Activated CD4-positive, alpha-beta memory T cell treated with anti-CD3 and anti-CD28 coated beads for 36 hours (primary cell): ENCODE measurements at regions not wholly inside any gene's neighbourhood (a gene's known extent, or its start where the extent isn't known, plus 50 kb on each side); places are given as distances from the start of the nearest gene placed in this dataset.

Experiments used
- CTCF ChIA-PET: fragments of 350-600 bp; sonication (Branson Sonifier 250); formaldehyde crosslinking; loops from one replicate; lab custom pipeline; 2021; ENCODE audit warnings: antibody characterized with exemption, inconsistent platforms; lab: Charles Lee
- POLR2A ChIA-PET: fragments of 350-600 bp; sonication (Branson Sonifier 250); formaldehyde crosslinking; loops from one replicate; lab custom pipeline; 2021; ENCODE audit warnings: antibody characterized with exemption; lab: Charles Lee
- DNase-seq: peaks from one replicate; pipeline ENCODE4 v3.0.0-alpha.2; 2020
- H3K27ac Mint-ChIP-seq: one replicate; pipeline ENCODE4 v1.8.0; 2021; ENCODE audit warnings: mixed read lengths
- H3K27me3 Mint-ChIP-seq: one replicate; pipeline ENCODE4 v1.8.0; 2021; ENCODE audit warnings: mixed read lengths
- H3K36me3 Mint-ChIP-seq: one replicate; pipeline ENCODE4 v1.8.0; 2021; ENCODE audit warnings: mixed read lengths
- H3K4me1 Mint-ChIP-seq: one replicate; pipeline ENCODE4 v1.8.0; 2021; ENCODE audit warnings: low read depth, mixed read lengths
- H3K4me3 Mint-ChIP-seq: one replicate; pipeline ENCODE4 v1.8.0; 2021; ENCODE audit warnings: mild to moderate bottlenecking, mixed read lengths
- H3K9me3 Mint-ChIP-seq: one replicate; pipeline ENCODE4 v1.8.0; 2021; ENCODE audit warnings: mixed read lengths
- intact Hi-C: fragments of 100-400 bp; cut with micrococcal nuclease; formaldehyde crosslinking; loops from one replicate; pipeline ENCODE4 v1.15.1; 2023

- Mint-ChIP-seq H3K4me3 (no peak overlapping the region), H3K9me3 (no peaks in the 10 kb centered on the region), H3K36me3 (no peaks in the 10 kb centered on the region), H3K27me3 (no peaks in the 10 kb centered on the region), H3K4me1 (no peaks in the 10 kb centered on the region), H3K27ac (no peak overlapping the region)
- intact Hi-C loops = no loop called here
- DNase-seq = no peak
- POLR2A ChIA-PET = no interaction called here
- CTCF ChIA-PET = no interaction called here
These were observed 929.0 kb downstream of the MCTP2 start for GRCh38 chr15:95160316-95160715.

- intact Hi-C loops = no loop called here
- H3K9me3 Mint-ChIP-seq = peaks cover 2% of the 10 kb centered on the region
- no peaks in the 10 kb centered on the region for H3K27me3 Mint-ChIP-seq
- CTCF ChIA-PET = no interaction called here
- POLR2A ChIA-PET = no interaction called here
- H3K36me3 Mint-ChIP-seq = no peaks in the 10 kb centered on the region
- no peak overlapping the region for H3K4me3 Mint-ChIP-seq
- no peaks in the 10 kb centered on the region for H3K4me1 Mint-ChIP-seq
- DNase-seq = no peak
- H3K27ac Mint-ChIP-seq = no peak overlapping the region
These were observed 930.7 kb downstream of the MCTP2 start for GRCh38 chr15:95162069-95162468.

GRCh38 chr15:95162531-95162930 lies 931.2 kb downstream of the MCTP2 start:
- CTCF ChIA-PET = no interaction called here
- peaks cover 2% of the 10 kb centered on the region for H3K9me3 Mint-ChIP-seq
- no peak for DNase-seq
- H3K27ac Mint-ChIP-seq = no peak overlapping the region
- no peaks in the 10 kb centered on the region for H3K4me1 Mint-ChIP-seq
- H3K36me3 Mint-ChIP-seq = no peaks in the 10 kb centered on the region
- no peak overlapping the region for H3K4me3 Mint-ChIP-seq
- POLR2A ChIA-PET = no interaction called here
- intact Hi-C loops = no loop called here
- no peaks in the 10 kb centered on the region for H3K27me3 Mint-ChIP-seq

GRCh38 chr15:95162967-95163531 lies 931.7 kb downstream of the MCTP2 start:
- DNase-seq = no peak
- H3K4me1 Mint-ChIP-seq = no peaks in the 10 kb centered on the region
- ChIA-PET POLR2A (no interaction called here), CTCF (no interaction called here)
- H3K4me3 Mint-ChIP-seq = no peak overlapping the region
- intact Hi-C loops = no loop called here
- no peak overlapping the region for H3K27ac Mint-ChIP-seq
- no peaks in the 10 kb centered on the region for H3K36me3 Mint-ChIP-seq
- H3K9me3 Mint-ChIP-seq = peaks cover 2% of the 10 kb centered on the region
- no peaks in the 10 kb centered on the region for H3K27me3 Mint-ChIP-seq

- no peak overlapping the region for H3K4me3 Mint-ChIP-seq
- POLR2A ChIA-PET = interaction anchor here (0.7 kb wide), 1 partner anchor 124 kb away, joined by 3 read pairs; no protein-coding TSS in a partner anchor
- intact Hi-C loops = no loop called here
- H3K27ac Mint-ChIP-seq = no peak overlapping the region
- CTCF ChIA-PET = no interaction called here
- no peak for DNase-seq
- peaks cover 2% of the 10 kb centered on the region for H3K9me3 Mint-ChIP-seq
- H3K36me3 Mint-ChIP-seq = no peaks in the 10 kb centered on the region
- no peaks in the 10 kb centered on the region for H3K27me3 Mint-ChIP-seq
- no peaks in the 10 kb centered on the region for H3K4me1 Mint-ChIP-seq
These were observed 936.8 kb downstream of the MCTP2 start for GRCh38 chr15:95168152-95168551.

GRCh38 chr15:95168951-95169431 lies 937.6 kb downstream of the MCTP2 start:
- no peak for DNase-seq
- CTCF ChIA-PET = no interaction called here
- Mint-ChIP-seq H3K36me3 (no peaks in the 10 kb centered on the region), H3K9me3 (peaks cover 2% of the 10 kb centered on the region), H3K4me3 (no peak overlapping the region), H3K27me3 (no peaks in the 10 kb centered on the region), H3K27ac (no peak overlapping the region), H3K4me1 (no peaks in the 10 kb centered on the region)
- intact Hi-C loops = no loop called here
- POLR2A ChIA-PET = no interaction called here

- CTCF ChIA-PET = no interaction called here
- no peaks in the 10 kb centered on the region for H3K4me1 Mint-ChIP-seq
- H3K4me3 Mint-ChIP-seq = no peak overlapping the region
These were observed 938.4 kb downstream of the MCTP2 start for GRCh38 chr15:95169541-95170459.

GRCh38 chr15:95170561-95171380 lies 939.4 kb downstream of the MCTP2 start:
- H3K4me1 Mint-ChIP-seq = no peaks in the 10 kb centered on the region
- no peak overlapping the region for H3K27ac Mint-ChIP-seq
- intact Hi-C loops = no loop called here
- H3K36me3 Mint-ChIP-seq = no peaks in the 10 kb centered on the region
- ChIA-PET POLR2A (no interaction called here), CTCF (no interaction called here)
- no peak for DNase-seq
- H3K9me3 Mint-ChIP-seq = peaks cover 2% of the 10 kb centered on the region
- H3K4me3 Mint-ChIP-seq = no peak overlapping the region
- no peaks in the 10 kb centered on the region for H3K27me3 Mint-ChIP-seq

More at GRCh38 chr15:95169541-95170459, 938.4 kb downstream of the MCTP2 start:
- intact Hi-C loops = no loop called here
- POLR2A ChIA-PET = no interaction called here
- Mint-ChIP-seq H3K36me3 (no peaks in the 10 kb centered on the region), H3K27me3 (no peaks in the 10 kb centered on the region), H3K27ac (no peak overlapping the region), H3K9me3 (peaks cover 2% of the 10 kb centered on the region)
- no peak for DNase-seq

- H3K36me3 Mint-ChIP-seq = no peaks in the 10 kb centered on the region
- no peak overlapping the region for H3K4me3 Mint-ChIP-seq
- no peaks in the 10 kb centered on the region for H3K9me3 Mint-ChIP-seq
- intact Hi-C loops = no loop called here
- CTCF ChIA-PET = no interaction called here
- DNase-seq = no peak
- POLR2A ChIA-PET = no interaction called here
- H3K4me1 Mint-ChIP-seq = no peaks in the 10 kb centered on the region
- H3K27me3 Mint-ChIP-seq = no peaks in the 10 kb centered on the region
- H3K27ac Mint-ChIP-seq = no peak overlapping the region
These were observed 940.2 kb downstream of the MCTP2 start for GRCh38 chr15:95171564-95171963.

- ChIA-PET CTCF (no interaction called here), POLR2A (no interaction called here)
- no peak overlapping the region for H3K27ac Mint-ChIP-seq
- no peaks in the 10 kb centered on the region for H3K4me1 Mint-ChIP-seq
- H3K27me3 Mint-ChIP-seq = no peaks in the 10 kb centered on the region
- no peaks in the 10 kb centered on the region for H3K9me3 Mint-ChIP-seq
- intact Hi-C loops = no loop called here
- DNase-seq = no peak
- H3K36me3 Mint-ChIP-seq = no peaks in the 10 kb centered on the region
- H3K4me3 Mint-ChIP-seq = no peak overlapping the region
These were observed 943.2 kb downstream of the MCTP2 start for GRCh38 chr15:95174301-95175259.

- DNase-seq = no peak
- no peaks in the 10 kb centered on the region for H3K36me3 Mint-ChIP-seq
- CTCF ChIA-PET = no interaction called here
- H3K9me3 Mint-ChIP-seq = peaks cover 3% of the 10 kb centered on the region
- POLR2A ChIA-PET = no interaction called here
- intact Hi-C loops = no loop called here
- no peaks in the 10 kb centered on the region for H3K4me1 Mint-ChIP-seq
- no peak overlapping the region for H3K27ac Mint-ChIP-seq
- H3K27me3 Mint-ChIP-seq = no peaks in the 10 kb centered on the region
- H3K4me3 Mint-ChIP-seq = no peak overlapping the region
These were observed 944.7 kb downstream of the MCTP2 start for GRCh38 chr15:95175914-95176658.
